ENCODE measurements at regions not wholly inside any gene's neighbourhood (a gene's known extent, or its start where the extent isn't known, plus 50 kb on each side); places are given as distances from the start of the nearest gene placed in this dataset.

DNA sequence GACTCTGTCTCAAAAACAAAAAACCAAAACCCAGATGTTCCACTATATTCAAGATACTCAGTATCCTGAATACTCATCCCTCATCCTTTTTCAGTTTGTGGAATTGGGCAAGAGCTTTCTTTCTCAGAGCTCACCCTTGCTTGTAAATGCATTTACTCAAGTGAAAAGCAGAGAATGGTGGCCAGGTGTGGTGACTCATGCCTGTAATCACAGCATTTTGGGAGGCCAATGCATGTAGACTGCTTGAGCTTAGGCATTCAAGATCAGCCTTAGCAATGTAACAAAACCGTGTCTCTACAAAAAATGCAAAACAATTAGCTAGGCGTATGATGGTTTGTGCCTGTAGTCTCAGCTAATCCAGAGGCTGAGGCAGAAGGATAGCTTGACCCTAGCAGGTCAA lies 553.2 kb upstream of the AMELY start:
- H3K4me1 ChIP-seq (replicated peaks in 1 of 4; ENCODE audit: control insufficient read depth in 3 of 4, insufficient read depth in 4 of 4, low read length in 3 of 4) = no peaks in the 10 kb centered on the region
- peaks cover 2% of the 10 kb centered on the region; the same call in 1 of the 2 replicates for H3K23me2 ChIP-seq (ENCODE audit: low read depth, low read length)
- H3K4ac ChIP-seq (replicated peaks; ENCODE audit: insufficient read length, low read depth, low read length) = no peak overlapping the region
- no peak overlapping the region for H3K4me2 ChIP-seq (ENCODE audit: insufficient read depth in 1 of 2, low read depth in 2 of 2, low read length in 2 of 2)
- H2BK5ac ChIP-seq (ENCODE audit: low read depth, low read length) = no peak overlapping the region
- WGBS, 2 experiments (ENCODE audit: extremely low coverage in 1 of 2, insufficient coverage in 1 of 2, insufficient read length in 1 of 2, insufficient replicate concordance in 2 of 2, low coverage in 1 of 2, low lambda C conversion rate in 2 of 2, missing lambda C conversion rate in 1 of 2) = 74% methylated on average over 2 of the region's 2 CpGs; no CpG with 5 or more reads in 1 of the 2 experiments
- no peaks in the 10 kb centered on the region for H3K79me2 ChIP-seq (ENCODE audit: control insufficient read depth in 1 of 2, insufficient read depth in 2 of 2, low read length in 2 of 2)
- H3K27ac ChIP-seq (ENCODE audit: low read depth, low read length) = no peak overlapping the region
- no peak overlapping the region for H2BK20ac ChIP-seq (ENCODE audit: low read length)
- no peak overlapping the region for H3K18ac ChIP-seq (ENCODE audit: extremely low read depth, low read length)
- no peak for FAIRE-seq
- no peak overlapping the region for H3K4me3 ChIP-seq (ENCODE audit: extremely low read depth in 1 of 4, insufficient read depth in 2 of 4, low read depth in 3 of 4, low read length in 4 of 4)
- H3K9me3 ChIP-seq (ENCODE audit: insufficient read depth in 2 of 2, low read depth in 1 of 2, low read length in 1 of 2) = no peaks in the 10 kb centered on the region
- POLR2A ChIA-PET (ENCODE audit: partially characterized antibody) = no interaction called here
- H4K8ac ChIP-seq (ENCODE audit: extremely low read depth, insufficient read depth, low read length) = no peak overlapping the region
- no peak overlapping the region for H2AK5ac ChIP-seq (ENCODE audit: low read depth, low read length)
- no peaks in the 10 kb centered on the region for H3K36me3 ChIP-seq (ENCODE audit: control insufficient read depth in 2 of 4, insufficient read depth in 4 of 4, low read length in 3 of 4)
- no peak overlapping the region for H2BK120ac ChIP-seq (replicated peaks; ENCODE audit: low read depth, low read length)
- CTCF ChIA-PET (ENCODE audit: partially characterized antibody) = no interaction called here
- no peak overlapping the region for H3K9ac ChIP-seq (replicated peaks in 1 of 4; ENCODE audit: extremely low read depth in 1 of 4, low read depth in 3 of 4, low read length in 3 of 4)
- H3K23ac ChIP-seq (ENCODE audit: insufficient read length) = no peak overlapping the region
- DNase-seq (ENCODE audit: low read depth in 1 of 2, low spot score in 2 of 2) = no peak
- no peaks in the 10 kb centered on the region for H4K20me1 ChIP-seq (replicated peaks in 1 of 2; ENCODE audit: control insufficient read depth in 1 of 2, insufficient read depth in 2 of 2, low read length in 2 of 2)
- H4K91ac ChIP-seq (replicated peaks; ENCODE audit: insufficient read length, low read length) = no peak overlapping the region
- no peak overlapping the region for H4K5ac ChIP-seq (ENCODE audit: insufficient read length, low read depth, low read length)
- TF ChIP-seq SP2 (IDR thresholded peaks at IDR 0.05; ENCODE audit: low read length) (no peak), EGR1 (IDR thresholded peaks at IDR 0.05; ENCODE audit: borderline replicate concordance, low read depth, low read length) (no peak), EZH2 (IDR thresholded peaks at IDR 0.05; ENCODE audit: low read depth, low read length, severe bottlenecking) (no peak), ZNF274 (IDR thresholded peaks at IDR 0.05; ENCODE audit: borderline replicate concordance, extremely low read depth, low read length) (no peak), ATF2 (IDR thresholded peaks at IDR 0.05; ENCODE audit: low read length) (no peak), CREB1 (IDR thresholded peaks at IDR 0.05) (no peak), RAD21 (IDR thresholded peaks at IDR 0.05 in 1 of 2, conservative IDR thresholded peaks at IDR 0.05 in 1 of 2; ENCODE audit: low read depth in 2 of 2, low read length in 2 of 2) (no peak), SIX5 (IDR thresholded peaks at IDR 0.05; ENCODE audit: low read depth, low read length) (no peak), CBX5 (IDR thresholded peaks at IDR 0.05; ENCODE audit: low read depth, low read length) (no peak), TAF7 (optimal IDR thresholded peaks at IDR 0.05; ENCODE audit: borderline replicate concordance, low read depth, low read length) (no peak), HDAC6 (IDR thresholded peaks at IDR 0.05; ENCODE audit: low read depth, low read length) (no peak), MAFK (IDR thresholded peaks at IDR 0.05; ENCODE audit: low read depth, low read length) (no peak), TCF12 (IDR thresholded peaks at IDR 0.05; ENCODE audit: low read depth, low read length) (no peak)
- no peak overlapping the region for H2AFZ ChIP-seq (ENCODE audit: low read length)
- H3K79me1 ChIP-seq (ENCODE audit: low read depth, low read length) = no peaks in the 10 kb centered on the region
- no peak overlapping the region for H3K14ac ChIP-seq (ENCODE audit: insufficient read length)
- H2BK12ac ChIP-seq (ENCODE audit: low read depth, low read length) = no peak overlapping the region
- no peaks in the 10 kb centered on the region for H3K27me3 ChIP-seq (replicated peaks in 1 of 4; ENCODE audit: control insufficient read depth in 3 of 4, extremely low read depth in 1 of 4, insufficient read depth in 3 of 4, low read length in 3 of 4)
- no peak overlapping the region for H3K56ac ChIP-seq (replicated peaks; ENCODE audit: insufficient read length, low read depth, low read length)
- no peak overlapping the region for H2BK15ac ChIP-seq (ENCODE audit: low read length)

All from H1 (cell line).